ENCODE measurements at regions not wholly inside any gene's neighbourhood (a gene's known extent, or its start where the extent isn't known, plus 50 kb on each side); places are given as distances from the start of the nearest gene placed in this dataset.

- Mint-ChIP-seq H3K27me3 (no peaks in the 10 kb centered on the region), H3K4me1 (no peaks in the 10 kb centered on the region), H3K27ac (no peak overlapping the region), H3K4me3 (no peak overlapping the region), H3K36me3 (ENCODE audit: low read depth) (no peaks in the 10 kb centered on the region)
- no peak for DNase-seq
- H3K9me3 ChIP-seq (ENCODE audit: control insufficient read depth, low read length, poor library complexity, severe bottlenecking): no peaks in the 10 kb centered on the region
- ATAC-seq: no peak
Observed at GRCh38 chr3:76482510-76482909, 557.4 kb upstream of the ROBO2 start.

GRCh38 chr3:76487446-76487845 is 552.5 kb upstream of the ROBO2 start:
- H3K9me3 ChIP-seq (ENCODE audit: control insufficient read depth, low read length, poor library complexity, severe bottlenecking): no peaks in the 10 kb centered on the region
- no peak for DNase-seq
- H3K27ac Mint-ChIP-seq: no peak overlapping the region
- H3K4me3 Mint-ChIP-seq: no peak overlapping the region
- no peak for ATAC-seq
- H3K27me3 Mint-ChIP-seq: no peaks in the 10 kb centered on the region
- no peaks in the 10 kb centered on the region for H3K36me3 Mint-ChIP-seq (ENCODE audit: low read depth)
- no peaks in the 10 kb centered on the region for H3K4me1 Mint-ChIP-seq

GRCh38 chr3:76490064-76490463 is 549.8 kb upstream of the ROBO2 start:
- Mint-ChIP-seq H3K4me3 (no peak overlapping the region), H3K4me1 (no peaks in the 10 kb centered on the region), H3K36me3 (ENCODE audit: low read depth) (no peaks in the 10 kb centered on the region), H3K27ac (no peak overlapping the region), H3K27me3 (no peaks in the 10 kb centered on the region)
- ATAC-seq (no peak), DNase-seq (no peak)
- H3K9me3 ChIP-seq (ENCODE audit: control insufficient read depth, low read length, poor library complexity, severe bottlenecking): no peaks in the 10 kb centered on the region

- no peak overlapping the region for H3K4me3 Mint-ChIP-seq
- no peaks in the 10 kb centered on the region for H3K36me3 Mint-ChIP-seq (ENCODE audit: low read depth)
- ATAC-seq (no peak), DNase-seq (no peak)
- no peaks in the 10 kb centered on the region for H3K9me3 ChIP-seq (ENCODE audit: control insufficient read depth, low read length, poor library complexity, severe bottlenecking)
- no peaks in the 10 kb centered on the region for H3K4me1 Mint-ChIP-seq
- no peaks in the 10 kb centered on the region for H3K27me3 Mint-ChIP-seq
- no peak overlapping the region for H3K27ac Mint-ChIP-seq
Observed at GRCh38 chr3:76495216-76495615, 544.7 kb upstream of the ROBO2 start.

- H3K4me3 Mint-ChIP-seq: no peak overlapping the region
- H3K9me3 ChIP-seq (ENCODE audit: control insufficient read depth, low read length, poor library complexity, severe bottlenecking): no peaks in the 10 kb centered on the region
- ATAC-seq: no peak
- no peaks in the 10 kb centered on the region for H3K4me1 Mint-ChIP-seq
- DNase-seq: no peak
- H3K36me3 Mint-ChIP-seq (ENCODE audit: low read depth): no peaks in the 10 kb centered on the region
- H3K27me3 Mint-ChIP-seq: no peaks in the 10 kb centered on the region
- H3K27ac Mint-ChIP-seq: no peak overlapping the region
Observed at GRCh38 chr3:76497636-76498035, 542.3 kb upstream of the ROBO2 start.

- no peaks in the 10 kb centered on the region for H3K4me1 Mint-ChIP-seq
- no peaks in the 10 kb centered on the region for H3K36me3 Mint-ChIP-seq (ENCODE audit: low read depth)
- H3K9me3 ChIP-seq (ENCODE audit: control insufficient read depth, low read length, poor library complexity, severe bottlenecking): no peaks in the 10 kb centered on the region
- H3K27me3 Mint-ChIP-seq: no peaks in the 10 kb centered on the region
- ATAC-seq (no peak), DNase-seq (no peak)
- H3K4me3 Mint-ChIP-seq: no peak overlapping the region
- H3K27ac Mint-ChIP-seq: no peak overlapping the region
Observed at GRCh38 chr3:76500746-76501275, 539.1 kb upstream of the ROBO2 start.

- DNase-seq (no peak), ATAC-seq (no peak)
- H3K4me3 Mint-ChIP-seq: no peak overlapping the region
- H3K9me3 ChIP-seq (ENCODE audit: control insufficient read depth, low read length, poor library complexity, severe bottlenecking): no peaks in the 10 kb centered on the region
- no peaks in the 10 kb centered on the region for H3K27me3 Mint-ChIP-seq
- H3K27ac Mint-ChIP-seq: no peak overlapping the region
- no peaks in the 10 kb centered on the region for H3K36me3 Mint-ChIP-seq (ENCODE audit: low read depth)
- no peaks in the 10 kb centered on the region for H3K4me1 Mint-ChIP-seq
Observed at GRCh38 chr3:76501315-76501714, 538.6 kb upstream of the ROBO2 start.

GRCh38 chr3:76502076-76502475 is 537.8 kb upstream of the ROBO2 start:
- no peak overlapping the region for H3K4me3 Mint-ChIP-seq
- DNase-seq (no peak), ATAC-seq (no peak)
- H3K27ac Mint-ChIP-seq: no peak overlapping the region
- no peaks in the 10 kb centered on the region for H3K4me1 Mint-ChIP-seq
- H3K27me3 Mint-ChIP-seq: no peaks in the 10 kb centered on the region
- H3K9me3 ChIP-seq (ENCODE audit: control insufficient read depth, low read length, poor library complexity, severe bottlenecking): no peaks in the 10 kb centered on the region
- H3K36me3 Mint-ChIP-seq (ENCODE audit: low read depth): no peaks in the 10 kb centered on the region

- ATAC-seq (no peak), DNase-seq (no peak)
- H3K4me3 Mint-ChIP-seq: no peak overlapping the region
- H3K27me3 Mint-ChIP-seq: no peaks in the 10 kb centered on the region
- H3K27ac Mint-ChIP-seq: no peak overlapping the region
- H3K9me3 ChIP-seq (ENCODE audit: control insufficient read depth, low read length, poor library complexity, severe bottlenecking): no peaks in the 10 kb centered on the region
- H3K36me3 Mint-ChIP-seq (ENCODE audit: low read depth): no peaks in the 10 kb centered on the region
- no peaks in the 10 kb centered on the region for H3K4me1 Mint-ChIP-seq
Observed at GRCh38 chr3:76505202-76505845, 534.6 kb upstream of the ROBO2 start.

GRCh38 chr3:76509179-76509830 is 530.6 kb upstream of the ROBO2 start:
- Mint-ChIP-seq H3K36me3 (ENCODE audit: low read depth) (no peaks in the 10 kb centered on the region), H3K27me3 (no peaks in the 10 kb centered on the region), H3K4me3 (no peak overlapping the region), H3K27ac (no peak overlapping the region), H3K4me1 (no peaks in the 10 kb centered on the region)
- no peak for DNase-seq
- no peaks in the 10 kb centered on the region for H3K9me3 ChIP-seq (ENCODE audit: control insufficient read depth, low read length, poor library complexity, severe bottlenecking)
- ATAC-seq: no peak

- no peaks in the 10 kb centered on the region for H3K9me3 ChIP-seq (ENCODE audit: control insufficient read depth, low read length, poor library complexity, severe bottlenecking)
- Mint-ChIP-seq H3K27me3 (no peaks in the 10 kb centered on the region), H3K4me3 (no peak overlapping the region), H3K4me1 (no peaks in the 10 kb centered on the region), H3K27ac (no peak overlapping the region), H3K36me3 (ENCODE audit: low read depth) (no peaks in the 10 kb centered on the region)
- ATAC-seq (no peak), DNase-seq (no peak)
Observed at GRCh38 chr3:76514836-76515235, 525.1 kb upstream of the ROBO2 start.

GRCh38 chr3:76523337-76523736 is 516.6 kb upstream of the ROBO2 start:
- ATAC-seq (no peak), DNase-seq (no peak)
- no peaks in the 10 kb centered on the region for H3K36me3 Mint-ChIP-seq (ENCODE audit: low read depth)
- no peak overlapping the region for H3K27ac Mint-ChIP-seq
- no peaks in the 10 kb centered on the region for H3K4me1 Mint-ChIP-seq
- no peak overlapping the region for H3K4me3 Mint-ChIP-seq
- H3K27me3 Mint-ChIP-seq: no peaks in the 10 kb centered on the region
- H3K9me3 ChIP-seq (ENCODE audit: control insufficient read depth, low read length, poor library complexity, severe bottlenecking): no peaks in the 10 kb centered on the region

- no peak for ATAC-seq
- H3K36me3 Mint-ChIP-seq (ENCODE audit: low read depth): no peaks in the 10 kb centered on the region
- no peaks in the 10 kb centered on the region for H3K27me3 Mint-ChIP-seq
- H3K9me3 ChIP-seq (ENCODE audit: control insufficient read depth, low read length, poor library complexity, severe bottlenecking): no peaks in the 10 kb centered on the region
- H3K27ac Mint-ChIP-seq: no peak overlapping the region
- H3K4me3 Mint-ChIP-seq: no peak overlapping the region
- DNase-seq: no peak
- H3K4me1 Mint-ChIP-seq: no peaks in the 10 kb centered on the region
Observed at GRCh38 chr3:76525726-76526125, 514.2 kb upstream of the ROBO2 start.

- H3K27me3 Mint-ChIP-seq: no peaks in the 10 kb centered on the region
- H3K4me1 Mint-ChIP-seq: no peaks in the 10 kb centered on the region
- peaks cover 3% of the 10 kb centered on the region for H3K9me3 ChIP-seq (ENCODE audit: control insufficient read depth, low read length, poor library complexity, severe bottlenecking)
- ATAC-seq (no peak), DNase-seq (no peak)
- no peak overlapping the region for H3K27ac Mint-ChIP-seq
- no peak overlapping the region for H3K4me3 Mint-ChIP-seq
- no peaks in the 10 kb centered on the region for H3K36me3 Mint-ChIP-seq (ENCODE audit: low read depth)
Observed at GRCh38 chr3:76527773-76528172, 512.1 kb upstream of the ROBO2 start.
